LNCaP clone FGC (cell line): ENCODE measurements at regions not wholly inside any gene's neighbourhood (a gene's known extent, or its start where the extent isn't known, plus 50 kb on each side); places are given as distances from the start of the nearest gene placed in this dataset.

ENCODE experiments used
- DNase-seq: peaks from one replicate; pipeline ENCODE4 v3.0.0-alpha.2; 2011; ENCODE audit warnings: low read depth
- H3K4me3 ChIP-seq: 2 replicates; pipeline ENCODE4 v1.5.1; 2011; ENCODE audit warnings: mild to moderate bottlenecking, low read depth, low read length, control low read depth
- TF ChIP-seq, protein P1 (sequence below): IDR thresholded peaks from 2 replicates; pipeline ENCODE4 v1.5.1; 2012; ENCODE audit warnings: mild to moderate bottlenecking; ENCODE audit not compliant: control insufficient read depth, insufficient read depth; ENCODE audit errors: extremely low read depth

DNA sequence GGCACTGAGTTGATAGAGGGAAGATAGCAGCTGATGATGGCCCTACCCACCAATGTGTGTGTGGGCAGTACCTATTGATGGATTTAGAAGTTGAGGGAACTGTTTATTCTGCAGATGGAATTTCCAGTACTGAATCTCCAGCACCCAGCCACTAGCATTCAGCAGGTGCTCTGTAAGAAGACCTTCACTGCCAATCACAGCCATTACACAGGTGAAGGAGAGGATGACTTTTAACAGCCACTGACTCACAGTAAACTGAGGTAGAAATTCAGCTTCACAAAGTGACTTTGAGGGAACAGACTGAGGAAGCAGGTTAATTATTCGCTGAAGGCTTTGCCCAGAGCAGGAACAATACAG lies 107.8 kb downstream of the GGTLC2 start:
- no peak for DNase-seq
- H3K4me3 ChIP-seq = no peak overlapping the region
- TF ChIP-seq, protein P1, sequence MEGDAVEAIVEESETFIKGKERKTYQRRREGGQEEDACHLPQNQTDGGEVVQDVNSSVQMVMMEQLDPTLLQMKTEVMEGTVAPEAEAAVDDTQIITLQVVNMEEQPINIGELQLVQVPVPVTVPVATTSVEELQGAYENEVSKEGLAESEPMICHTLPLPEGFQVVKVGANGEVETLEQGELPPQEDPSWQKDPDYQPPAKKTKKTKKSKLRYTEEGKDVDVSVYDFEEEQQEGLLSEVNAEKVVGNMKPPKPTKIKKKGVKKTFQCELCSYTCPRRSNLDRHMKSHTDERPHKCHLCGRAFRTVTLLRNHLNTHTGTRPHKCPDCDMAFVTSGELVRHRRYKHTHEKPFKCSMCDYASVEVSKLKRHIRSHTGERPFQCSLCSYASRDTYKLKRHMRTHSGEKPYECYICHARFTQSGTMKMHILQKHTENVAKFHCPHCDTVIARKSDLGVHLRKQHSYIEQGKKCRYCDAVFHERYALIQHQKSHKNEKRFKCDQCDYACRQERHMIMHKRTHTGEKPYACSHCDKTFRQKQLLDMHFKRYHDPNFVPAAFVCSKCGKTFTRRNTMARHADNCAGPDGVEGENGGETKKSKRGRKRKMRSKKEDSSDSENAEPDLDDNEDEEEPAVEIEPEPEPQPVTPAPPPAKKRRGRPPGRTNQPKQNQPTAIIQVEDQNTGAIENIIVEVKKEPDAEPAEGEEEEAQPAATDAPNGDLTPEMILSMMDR = no peak

DNA sequence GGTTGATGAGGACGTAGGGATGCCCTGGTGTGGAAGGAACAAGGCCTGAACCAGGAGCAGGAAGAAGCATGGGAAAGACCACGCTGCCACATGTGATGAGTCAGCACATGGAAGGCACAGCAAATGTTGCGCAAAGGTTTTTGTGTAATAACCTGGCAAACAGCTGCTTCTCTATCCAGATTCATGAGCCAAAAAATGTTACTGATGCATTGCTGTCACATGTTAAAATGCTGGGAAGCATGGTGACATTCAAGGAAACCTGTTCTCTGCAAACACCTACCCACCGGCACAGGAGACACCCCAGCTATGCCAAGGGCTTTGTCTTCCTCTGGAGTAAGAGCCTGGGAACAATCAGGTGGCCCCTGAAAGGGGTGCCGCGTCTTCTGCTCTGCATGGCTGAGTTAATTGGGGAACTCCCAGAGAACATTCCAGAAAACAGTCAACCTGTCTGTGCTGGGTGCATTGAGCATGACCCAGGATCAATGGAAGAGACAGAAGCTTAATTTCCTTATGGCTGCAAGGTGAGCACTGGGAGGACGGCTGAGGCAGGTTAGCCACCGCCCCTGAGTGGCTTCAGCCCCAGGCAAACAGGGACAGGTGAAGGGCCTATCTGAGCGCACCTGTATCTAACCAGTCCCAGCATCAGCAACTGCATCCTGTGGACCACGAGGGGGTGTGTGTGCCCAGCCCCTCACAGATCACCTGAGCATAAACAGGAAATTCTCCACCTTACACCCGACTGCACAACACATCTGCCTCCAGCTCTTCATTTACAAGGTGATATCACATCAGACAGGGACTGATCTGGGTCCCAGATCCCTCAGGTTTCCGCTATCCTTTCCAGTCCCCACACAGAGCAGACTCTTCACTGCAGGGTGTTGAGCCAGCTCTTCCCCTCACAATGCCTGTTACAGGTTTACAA lies 108.4 kb downstream of the GGTLC2 start:
- no peak overlapping the region for H3K4me3 ChIP-seq
- TF ChIP-seq, protein P1 = no peak
- DNase-seq = no peak

DNA sequence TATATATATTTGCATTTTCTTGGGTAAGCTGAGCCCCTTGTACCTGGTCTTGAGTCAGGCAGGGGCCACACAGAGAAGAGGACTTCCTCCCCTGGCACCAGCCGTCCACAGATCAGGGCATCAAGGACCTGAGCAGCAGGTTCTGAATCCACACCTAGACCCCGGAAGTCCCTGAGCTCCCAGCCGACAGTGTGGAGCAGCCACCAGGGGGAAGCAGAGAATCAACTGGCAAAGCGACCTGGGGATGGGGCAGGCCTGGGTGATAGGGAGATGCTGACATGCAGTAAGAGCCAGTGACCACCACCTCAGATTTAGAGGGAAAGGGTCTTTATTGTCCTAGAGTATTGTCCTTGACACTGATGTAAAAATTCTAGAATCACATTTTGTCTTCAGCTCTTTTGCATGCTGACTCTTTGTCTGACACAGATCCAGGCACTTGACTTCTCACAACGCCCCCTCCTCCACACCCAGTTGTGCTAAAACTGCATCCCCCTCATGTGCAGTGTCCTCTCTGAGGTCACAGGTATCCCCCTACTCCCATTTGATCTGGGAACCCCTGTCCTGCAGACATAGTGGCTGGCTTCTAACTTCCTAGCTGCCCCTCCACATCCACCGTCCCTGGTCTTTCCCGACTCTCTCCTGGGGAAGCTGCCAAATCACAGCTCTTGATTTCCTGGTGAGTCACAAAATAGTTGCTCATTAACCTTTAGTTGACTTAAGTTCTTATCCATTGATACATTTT lies 109.3 kb downstream of the GGTLC2 start:
- no peak overlapping the region for H3K4me3 ChIP-seq
- DNase-seq = peak; percentile 32
- TF ChIP-seq, protein P1 = peak; percentile 87

DNA sequence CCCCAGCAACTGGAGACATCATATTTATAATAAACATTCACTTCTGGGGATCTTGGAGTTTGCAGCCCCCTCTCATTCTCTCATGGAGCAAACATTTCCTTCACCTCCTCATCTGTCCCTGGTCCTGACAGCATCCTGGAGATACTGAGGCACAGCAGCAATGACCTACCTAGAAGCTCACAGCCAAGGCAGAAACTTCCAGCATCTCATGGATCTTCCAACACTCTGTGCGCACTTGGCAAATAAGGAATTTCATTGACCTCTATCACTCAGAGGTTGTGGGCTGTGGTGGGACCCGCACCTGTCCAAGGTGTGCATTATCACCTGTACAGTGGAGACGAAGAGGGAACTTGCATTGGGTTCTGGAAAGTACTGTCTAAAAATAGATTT lies 109.8 kb downstream of the GGTLC2 start:
- TF ChIP-seq, protein P1 = no peak
- no peak overlapping the region for H3K4me3 ChIP-seq
- no peak for DNase-seq

DNA sequence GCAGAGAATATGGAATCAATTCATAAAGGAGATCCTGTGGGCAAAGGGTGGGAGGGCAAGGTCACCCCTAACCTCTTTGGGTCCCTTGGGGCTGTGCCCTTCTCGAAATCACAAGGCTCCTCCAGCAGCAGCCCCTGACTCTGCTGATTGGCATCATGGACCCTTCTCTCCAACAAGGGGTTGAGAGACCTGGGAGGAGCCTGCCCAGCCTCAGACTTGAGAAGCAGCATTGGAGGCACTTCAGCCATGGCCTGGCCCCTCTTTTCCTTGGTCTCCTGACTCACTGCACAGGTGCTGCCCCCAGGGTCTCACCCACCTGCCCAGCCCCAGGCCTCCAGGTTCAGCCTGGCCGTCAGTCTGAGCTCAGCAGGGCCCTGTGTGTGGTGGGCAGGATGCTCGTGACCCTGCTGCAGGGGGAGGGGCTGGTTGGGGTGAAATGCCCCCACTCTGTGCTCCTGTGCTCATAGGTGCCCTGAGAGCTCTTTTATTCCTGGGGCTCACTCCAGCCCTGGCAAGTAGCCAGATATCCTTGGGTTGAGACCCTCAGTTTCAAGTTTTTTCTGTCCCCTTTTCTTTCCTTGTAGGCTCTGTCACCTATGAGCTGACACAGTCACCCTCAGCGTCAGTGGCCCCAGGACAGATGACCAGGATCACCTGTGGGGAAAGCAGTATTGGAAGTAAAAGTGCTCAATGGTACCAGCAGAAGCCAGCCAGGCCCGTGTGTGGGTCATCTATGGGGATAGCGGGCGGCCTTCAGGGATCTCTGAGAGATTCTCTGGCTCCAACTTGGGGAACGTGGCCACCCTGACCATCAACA lies 110.8 kb downstream of the GGTLC2 start:
- no peak for DNase-seq

DNA sequence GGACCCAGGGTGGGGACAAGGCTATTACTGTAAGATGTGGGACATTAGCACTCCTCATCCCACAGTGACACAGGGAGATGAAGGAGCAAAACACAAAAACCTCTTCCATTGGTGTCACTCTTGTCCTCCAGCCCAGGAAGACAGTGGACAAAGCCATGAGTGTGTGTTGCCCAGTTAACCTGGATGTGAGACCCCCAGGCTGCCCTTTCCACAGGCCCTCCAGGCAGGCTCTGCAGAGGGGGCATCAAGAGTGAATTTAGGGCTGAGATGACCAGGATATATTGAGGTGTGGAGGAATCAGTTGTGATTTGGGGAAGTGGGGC lies 111.3 kb downstream of the GGTLC2 start:
- no peak overlapping the region for H3K4me3 ChIP-seq
- TF ChIP-seq, protein P1 = no peak
- no peak for DNase-seq

More for the DNA sequence above, 110.8 kb downstream of the GGTLC2 start:
- no peak overlapping the region for H3K4me3 ChIP-seq
- TF ChIP-seq, protein P1 = no peak
